ENCODE measurements at regions not wholly inside any gene's neighbourhood (a gene's known extent, or its start where the extent isn't known, plus 50 kb on each side); places are given as distances from the start of the nearest gene placed in this dataset.

DNA sequence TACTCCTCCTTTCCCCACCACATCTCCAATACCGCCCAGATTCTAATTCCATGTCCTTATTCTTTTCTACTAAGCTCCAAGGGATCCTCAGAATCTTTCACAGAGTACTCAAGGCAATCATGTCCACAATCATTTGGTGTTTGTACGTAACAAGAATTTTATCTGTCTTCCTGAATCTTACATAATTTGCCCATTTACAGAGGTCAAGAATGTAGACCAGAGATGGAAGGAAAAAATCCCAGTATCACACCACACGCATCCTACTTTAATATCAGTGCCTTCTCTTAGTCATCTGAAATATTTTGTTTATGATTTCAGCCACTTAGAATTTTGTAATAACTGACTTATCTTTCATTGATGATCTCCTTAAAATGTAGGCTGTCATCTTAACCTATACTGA lies 366.0 kb upstream of the LRRC7 start:
- H3K4me3 Mint-ChIP-seq, result no peak overlapping the region
- no peak overlapping the region for H3K27ac Mint-ChIP-seq
- TF ChIP-seq, protein P1, sequence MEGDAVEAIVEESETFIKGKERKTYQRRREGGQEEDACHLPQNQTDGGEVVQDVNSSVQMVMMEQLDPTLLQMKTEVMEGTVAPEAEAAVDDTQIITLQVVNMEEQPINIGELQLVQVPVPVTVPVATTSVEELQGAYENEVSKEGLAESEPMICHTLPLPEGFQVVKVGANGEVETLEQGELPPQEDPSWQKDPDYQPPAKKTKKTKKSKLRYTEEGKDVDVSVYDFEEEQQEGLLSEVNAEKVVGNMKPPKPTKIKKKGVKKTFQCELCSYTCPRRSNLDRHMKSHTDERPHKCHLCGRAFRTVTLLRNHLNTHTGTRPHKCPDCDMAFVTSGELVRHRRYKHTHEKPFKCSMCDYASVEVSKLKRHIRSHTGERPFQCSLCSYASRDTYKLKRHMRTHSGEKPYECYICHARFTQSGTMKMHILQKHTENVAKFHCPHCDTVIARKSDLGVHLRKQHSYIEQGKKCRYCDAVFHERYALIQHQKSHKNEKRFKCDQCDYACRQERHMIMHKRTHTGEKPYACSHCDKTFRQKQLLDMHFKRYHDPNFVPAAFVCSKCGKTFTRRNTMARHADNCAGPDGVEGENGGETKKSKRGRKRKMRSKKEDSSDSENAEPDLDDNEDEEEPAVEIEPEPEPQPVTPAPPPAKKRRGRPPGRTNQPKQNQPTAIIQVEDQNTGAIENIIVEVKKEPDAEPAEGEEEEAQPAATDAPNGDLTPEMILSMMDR (IDR thresholded peaks at IDR 0.05), result no peak
- H3K36me3 Mint-ChIP-seq (ENCODE audit: low read depth), result no peaks in the 10 kb centered on the region
- no peaks in the 10 kb centered on the region; the same call in 1 of the 2 replicates for H3K27me3 Mint-ChIP-seq (ENCODE audit: insufficient read depth)
- peaks cover 19% of the 10 kb centered on the region for H3K9me3 Mint-ChIP-seq
- DNase-seq, result no peak
- H3K4me1 Mint-ChIP-seq (ENCODE audit: low read depth), result no peaks in the 10 kb centered on the region

DNA sequence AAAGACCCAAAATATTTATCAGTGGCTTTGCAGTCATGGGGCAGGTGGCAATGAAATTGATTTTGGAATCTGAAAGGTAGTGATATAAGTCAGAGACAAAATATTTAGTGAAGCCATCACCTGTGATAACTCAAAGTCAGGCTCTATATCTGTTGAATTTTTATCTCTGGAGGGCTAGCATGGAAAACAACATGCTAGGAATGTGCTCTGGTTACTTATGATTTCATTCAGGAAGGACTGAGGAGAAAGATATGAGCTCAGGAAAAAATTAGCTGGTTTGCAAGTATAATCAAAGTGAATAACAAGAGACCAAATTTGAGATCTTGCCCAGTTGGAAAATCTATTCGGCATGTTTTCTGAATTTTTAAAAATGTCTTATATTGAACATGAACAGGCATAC lies 364.6 kb upstream of the LRRC7 start:
- no peaks in the 10 kb centered on the region for H3K4me1 Mint-ChIP-seq (ENCODE audit: low read depth)
- no peak overlapping the region for H3K4me3 Mint-ChIP-seq
- H3K9me3 Mint-ChIP-seq, result peaks cover 15% of the 10 kb centered on the region
- no peaks in the 10 kb centered on the region; the same call in 1 of the 2 replicates for H3K27me3 Mint-ChIP-seq (ENCODE audit: insufficient read depth)
- TF ChIP-seq, protein P1 (IDR thresholded peaks at IDR 0.05), result no peak
- H3K27ac Mint-ChIP-seq, result no peak overlapping the region
- no peak for DNase-seq
- H3K36me3 Mint-ChIP-seq (ENCODE audit: low read depth), result no peaks in the 10 kb centered on the region

DNA sequence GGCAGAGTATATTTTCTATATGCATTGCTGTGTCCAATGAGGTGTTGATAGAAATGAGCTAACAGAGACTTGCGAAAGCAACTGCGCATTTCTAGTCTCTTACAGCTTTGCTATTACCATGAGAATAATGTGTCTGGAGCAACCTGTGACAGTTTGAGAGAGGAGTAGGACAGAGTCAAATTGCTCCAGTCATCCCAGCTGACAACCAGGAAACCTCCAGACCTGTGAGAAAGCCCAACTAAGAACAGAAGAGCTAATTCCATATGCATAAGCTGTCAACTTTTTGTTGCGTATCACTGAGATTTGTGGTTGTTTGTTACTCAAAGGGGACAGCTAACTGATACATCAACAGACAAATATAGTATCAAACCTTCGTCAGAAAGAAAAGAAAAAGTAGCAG lies 354.1 kb upstream of the LRRC7 start:
- no peak for DNase-seq
- H3K4me1 Mint-ChIP-seq (ENCODE audit: low read depth), result no peaks in the 10 kb centered on the region
- no peaks in the 10 kb centered on the region for H3K36me3 Mint-ChIP-seq (ENCODE audit: low read depth)
- no peak overlapping the region for H3K4me3 Mint-ChIP-seq
- peaks cover 32% of the 10 kb centered on the region for H3K9me3 Mint-ChIP-seq
- no peaks in the 10 kb centered on the region; the same call in 1 of the 2 replicates for H3K27me3 Mint-ChIP-seq (ENCODE audit: insufficient read depth)
- TF ChIP-seq, protein P1 (IDR thresholded peaks at IDR 0.05), result no peak
- H3K27ac Mint-ChIP-seq, result no peak overlapping the region

DNA sequence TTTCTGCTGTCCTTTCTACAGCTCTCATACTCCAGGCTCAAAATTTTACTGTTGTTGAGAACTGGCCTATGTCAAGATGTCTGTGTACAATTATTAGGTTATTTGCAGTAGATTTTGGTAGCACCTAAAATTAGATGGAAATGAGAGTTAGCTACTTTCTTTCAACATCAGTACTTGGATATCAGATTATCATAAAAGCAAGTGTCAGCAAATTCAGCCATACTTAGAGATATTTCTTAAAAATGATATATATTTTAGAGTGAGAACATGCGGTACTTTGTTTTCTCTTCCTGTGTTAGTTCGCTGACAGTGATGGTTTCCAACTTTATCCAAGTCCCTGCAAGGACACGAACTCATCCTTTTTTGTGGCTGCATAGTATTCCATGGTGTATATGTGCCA lies 351.8 kb upstream of the LRRC7 start:
- Mint-ChIP-seq H3K4me1 (ENCODE audit: low read depth) (no peaks in the 10 kb centered on the region), H3K27ac (no peak overlapping the region), H3K4me3 (no peak overlapping the region), H3K9me3 (peaks cover 32% of the 10 kb centered on the region), H3K36me3 (ENCODE audit: low read depth) (no peaks in the 10 kb centered on the region), H3K27me3 (ENCODE audit: insufficient read depth) (no peaks in the 10 kb centered on the region; the same call in 1 of the 2 replicates)
- DNase-seq, result no peak
- TF ChIP-seq, protein P1 (IDR thresholded peaks at IDR 0.05), result no peak

DNA sequence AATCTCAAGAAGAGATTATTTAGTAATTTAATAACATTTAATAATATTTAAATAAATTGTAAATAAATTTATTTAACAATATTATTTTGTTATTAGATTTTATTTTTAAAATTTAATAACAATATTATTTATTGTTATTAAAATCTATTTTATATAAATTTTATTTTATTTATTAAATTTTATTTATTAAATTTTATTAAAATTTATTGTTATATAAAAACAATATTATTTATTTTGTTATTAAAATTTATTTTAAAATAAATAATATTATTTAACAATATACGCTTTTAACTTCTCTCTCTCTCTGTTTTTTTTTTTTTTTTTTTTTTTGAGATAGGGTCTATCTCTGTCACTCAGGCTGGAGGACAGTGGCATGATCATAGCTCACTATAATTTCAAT lies 347.1 kb upstream of the LRRC7 start:
- no peaks in the 10 kb centered on the region for H3K27me3 Mint-ChIP-seq (ENCODE audit: insufficient read depth)
- H3K4me1 Mint-ChIP-seq (ENCODE audit: low read depth), result no peaks in the 10 kb centered on the region
- TF ChIP-seq, protein P1 (IDR thresholded peaks at IDR 0.05), result no peak
- H3K27ac Mint-ChIP-seq, result no peak overlapping the region
- DNase-seq, result no peak
- H3K9me3 Mint-ChIP-seq, result peaks cover 23% of the 10 kb centered on the region
- H3K4me3 Mint-ChIP-seq, result no peak overlapping the region
- no peaks in the 10 kb centered on the region for H3K36me3 Mint-ChIP-seq (ENCODE audit: low read depth)

DNA sequence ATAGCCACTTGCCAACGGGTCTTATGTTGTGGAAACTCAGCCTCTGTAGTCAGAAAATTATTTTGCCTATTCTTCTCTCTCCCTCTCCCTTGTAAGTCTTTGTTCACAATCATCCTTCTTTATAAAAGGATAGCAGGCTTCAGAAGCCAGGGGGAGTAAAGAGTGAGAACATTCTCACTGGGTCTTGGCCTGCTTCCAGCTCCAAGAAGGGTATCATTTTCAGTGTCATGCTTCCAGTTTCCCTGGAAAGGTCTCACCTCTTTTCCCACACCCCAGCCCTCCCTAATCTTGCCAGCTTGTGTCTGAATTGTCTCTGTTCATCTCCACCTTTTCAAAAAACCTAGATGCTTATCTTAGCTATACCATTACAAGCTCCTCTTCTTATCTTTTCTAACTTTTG lies 346.2 kb upstream of the LRRC7 start:
- Mint-ChIP-seq H3K36me3 (ENCODE audit: low read depth) (no peaks in the 10 kb centered on the region), H3K27me3 (ENCODE audit: insufficient read depth) (no peaks in the 10 kb centered on the region), H3K9me3 (peaks cover 17% of the 10 kb centered on the region), H3K27ac (no peak overlapping the region), H3K4me3 (no peak overlapping the region), H3K4me1 (ENCODE audit: low read depth) (no peaks in the 10 kb centered on the region)
- TF ChIP-seq, protein P1 (IDR thresholded peaks at IDR 0.05), result no peak
- DNase-seq, result no peak
